Neuronal stem cell (in vitro differentiated cells): ENCODE measurements at regions not wholly inside any gene's neighbourhood (a gene's known extent, or its start where the extent isn't known, plus 50 kb on each side); places are given as distances from the start of the nearest gene placed in this dataset.
A peak's percentile ranks its signal among the peaks of the same experiment; 100 is the strongest.

Experiments used
- DNase-seq: peaks from one replicate; pipeline ENCODE4 v3.0.0-alpha.2; 2013; ENCODE audit warnings: low spot score
- H2AFZ ChIP-seq: one replicate; pipeline ENCODE4 v1.6.1; 2013; ENCODE audit warnings: mild to moderate bottlenecking, low read length, inconsistent platforms
- H2AK5ac ChIP-seq: 2 replicates; pipeline ENCODE4 v1.6.1; 2013; ENCODE audit warnings: low read depth, mild to moderate bottlenecking, inconsistent platforms, low read length, moderate library complexity, mixed read lengths
- H2BK120ac ChIP-seq: 2 replicates; pipeline ENCODE4 v1.6.1; 2013; ENCODE audit warnings: low read depth, mild to moderate bottlenecking, inconsistent platforms, low read length, moderate library complexity, mixed read lengths
- H2BK12ac ChIP-seq: one replicate; pipeline ENCODE4 v1.6.1; 2013; ENCODE audit warnings: low read length, inconsistent platforms
- H2BK15ac ChIP-seq: 2 replicates; pipeline ENCODE4 v1.6.1; 2013; ENCODE audit warnings: mild to moderate bottlenecking, low read length, inconsistent platforms, mixed read lengths
- H2BK5ac ChIP-seq: one replicate; pipeline ENCODE4 v1.6.1; 2013; ENCODE audit warnings: inconsistent platforms, mild to moderate bottlenecking, low read length, moderate library complexity
- H3K14ac ChIP-seq: one replicate; pipeline ENCODE4 v1.6.1; 2013; ENCODE audit warnings: low read length, inconsistent platforms
- H3K18ac ChIP-seq: 2 replicates; pipeline ENCODE4 v1.6.1; 2013; ENCODE audit warnings: low read length, inconsistent platforms
- H3K23ac ChIP-seq: 2 replicates; pipeline ENCODE4 v1.6.1; 2013; ENCODE audit warnings: low read depth, mild to moderate bottlenecking, mixed read lengths, low read length, inconsistent platforms; ENCODE audit not compliant: poor library complexity
- H3K27ac ChIP-seq: replicated peaks from 3 replicates; pipeline ENCODE4 v1.5.1; 2013; ENCODE audit warnings: low read length, inconsistent platforms
- H3K27me3 ChIP-seq, 3 experiments: 2 replicates each; pipeline ENCODE4 v1.6.1; 2013; ENCODE audit warnings: low read length in 3 of 3, mild to moderate bottlenecking in 2 of 3, inconsistent platforms in 1 of 3, low read depth in 1 of 3, mixed read lengths in 1 of 3, moderate library complexity in 1 of 3; ENCODE audit not compliant: control insufficient read depth in 3 of 3, insufficient read depth in 3 of 3
- H3K36me3 ChIP-seq, 2 donors: replicated peaks in 1 of 2; 2 replicates each; pipeline ENCODE4 v1.6.1; 2013; ENCODE audit warnings: low read length in 2 of 2; ENCODE audit not compliant: control insufficient read depth in 2 of 2, insufficient read depth in 2 of 2
- H3K4ac ChIP-seq: 2 replicates; pipeline ENCODE4 v1.6.1; 2013; ENCODE audit warnings: inconsistent platforms, mild to moderate bottlenecking, low read length, moderate library complexity
- H3K4me1 ChIP-seq, 2 donors: 1 replicate in 1 of 2; 2 replicates in 1 of 2; pipeline ENCODE4 v1.6.1; 2013; ENCODE audit warnings: low read length in 2 of 2, low read depth in 1 of 2; ENCODE audit not compliant: control insufficient read depth in 2 of 2, insufficient read depth in 1 of 2
- H3K4me2 ChIP-seq: one replicate; pipeline ENCODE4 v1.6.1; 2013; ENCODE audit warnings: mild to moderate bottlenecking, low read length, inconsistent platforms; ENCODE audit not compliant: insufficient read depth, poor library complexity, severe bottlenecking
- H3K4me3 ChIP-seq, 2 donors: 2 replicates each; pipeline ENCODE4 v1.5.1; 2013; ENCODE audit warnings: low read length in 2 of 2, mild to moderate bottlenecking in 2 of 2, inconsistent platforms in 1 of 2, moderate library complexity in 1 of 2
- H3K79me1 ChIP-seq: one replicate; pipeline ENCODE4 v1.6.1; 2013; ENCODE audit warnings: low read depth, mild to moderate bottlenecking, inconsistent platforms, low read length, moderate library complexity
- H3K9ac ChIP-seq: one replicate; pipeline ENCODE4 v1.6.1; 2013; ENCODE audit warnings: mild to moderate bottlenecking, low read depth, low read length, inconsistent platforms; ENCODE audit not compliant: poor library complexity
- H3K9me3 ChIP-seq, 2 donors: replicated peaks in 1 of 2; 2 replicates each; pipeline versions ENCODE3 to v1.6.1; 2013; ENCODE audit warnings: low read length in 2 of 2, mild to moderate bottlenecking in 2 of 2, inconsistent platforms in 1 of 2, low read depth in 1 of 2, mixed read lengths in 1 of 2, moderate library complexity in 1 of 2; ENCODE audit not compliant: control insufficient read depth in 2 of 2, insufficient read depth in 1 of 2
- H4K8ac ChIP-seq: one replicate; pipeline ENCODE4 v1.6.1; 2013; ENCODE audit warnings: low read depth, mild to moderate bottlenecking, inconsistent platforms, low read length, moderate library complexity
- H4K91ac ChIP-seq: one replicate; pipeline ENCODE4 v1.6.1; 2013; ENCODE audit warnings: low read length, low read depth, mild to moderate bottlenecking, inconsistent platforms; ENCODE audit not compliant: poor library complexity
- WGBS, 2 donors: extraction: QIAGEN DNeasy Blood & Tissue Kit; methylation state at CpG; one replicate each; pipeline ENCODE4 v1.1.7; 2013; ENCODE audit warnings: missing lambda C conversion rate in 2 of 2, mixed read lengths in 1 of 2; ENCODE audit not compliant: insufficient read length in 2 of 2, insufficient replicate concordance in 1 of 2; ENCODE audit errors: extremely low coverage in 2 of 2; 5-methylcytosine and 5-hydroxymethylcytosine counted together

GRCh38 chr16:72434159-72434558 lies 262.2 kb upstream of the PMFBP1 start:
- H3K27ac ChIP-seq, result no peak overlapping the region
- H2AFZ ChIP-seq, result no peak overlapping the region
- H2AK5ac ChIP-seq, result no peak overlapping the region
- H3K36me3 ChIP-seq, result no peaks in the 10 kb centered on the region
- H3K9ac ChIP-seq, result no peak overlapping the region
- H3K4ac ChIP-seq, result no peak overlapping the region
- H3K23ac ChIP-seq, result no peak overlapping the region
- H4K91ac ChIP-seq, result no peak overlapping the region
- peaks cover 4 to 25% of the 10 kb centered on the region in 2 donors for H3K9me3 ChIP-seq
- H2BK15ac ChIP-seq, result no peak overlapping the region
- H3K27me3 ChIP-seq, result no peaks in the 10 kb centered on the region
- H2BK12ac ChIP-seq, result no peak overlapping the region
- WGBS, 2 donors, result no CpG with 5 or more reads among the region's 2 CpGs
- no peak overlapping the region for H2BK5ac ChIP-seq
- no peak overlapping the region for H3K4me3 ChIP-seq
- peak; percentile 17 for DNase-seq
- no peaks in the 10 kb centered on the region for H3K4me1 ChIP-seq
- H4K8ac ChIP-seq, result no peak overlapping the region
- no peak overlapping the region for H2BK120ac ChIP-seq
- no peak overlapping the region for H3K18ac ChIP-seq
- H3K4me2 ChIP-seq, result no peak overlapping the region
- H3K14ac ChIP-seq, result no peak overlapping the region
- H3K79me1 ChIP-seq, result no peaks in the 10 kb centered on the region

DNA sequence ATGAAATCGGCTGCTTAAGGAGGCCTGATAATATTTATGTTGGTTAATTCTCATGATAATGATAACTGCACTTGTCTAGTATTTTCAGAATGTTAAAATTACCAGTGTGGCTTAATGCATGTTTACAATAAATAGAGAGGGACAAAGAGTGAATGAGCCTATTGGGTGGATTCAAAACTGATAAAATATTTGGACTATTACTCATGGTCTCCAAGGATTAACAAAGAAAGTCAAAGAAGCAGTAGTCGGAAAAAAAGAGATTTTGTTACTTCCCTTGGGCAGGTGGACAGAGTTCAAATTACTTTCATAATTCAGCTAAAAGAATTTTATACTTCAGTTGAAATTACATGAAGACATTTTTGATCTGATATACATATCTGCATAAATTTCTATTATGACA lies 258.2 kb upstream of the PMFBP1 start:
- Histone ChIP-seq H3K9me3 (peaks cover 4 to 18% of the 10 kb centered on the region in 2 donors), H3K4me3 (no peak overlapping the region), H3K4me2 (no peak overlapping the region), H3K18ac (no peak overlapping the region), H3K79me1 (peaks cover 1% of the 10 kb centered on the region), H2BK12ac (no peak overlapping the region), H2BK15ac (no peak overlapping the region), H2AFZ (no peak overlapping the region), H3K23ac (no peak overlapping the region), H2AK5ac (no peak overlapping the region), H2BK5ac (no peak overlapping the region), H4K8ac (no peak overlapping the region), H3K4me1 (peaks cover 0 to 1% of the 10 kb centered on the region in 2 donors), H3K9ac (no peak overlapping the region), H4K91ac (no peak overlapping the region), H3K36me3 (peaks cover 0 to 11% of the 10 kb centered on the region in 2 donors), H3K27ac (no peak overlapping the region), H3K14ac (no peak overlapping the region), H3K27me3 (no peaks in the 10 kb centered on the region), H2BK120ac (no peak overlapping the region), H3K4ac (no peak overlapping the region)
- DNase-seq, result no peak
- WGBS, 2 donors, result no CpG with 5 or more reads among the region's 2 CpGs

GRCh38 chr16:72429671-72430081 lies 257.7 kb upstream of the PMFBP1 start:
- DNase-seq, result no peak
- no peak overlapping the region for H2AFZ ChIP-seq
- no peak overlapping the region for H3K4ac ChIP-seq
- H4K91ac ChIP-seq, result no peak overlapping the region
- H2BK5ac ChIP-seq, result no peak overlapping the region
- peaks cover 1% of the 10 kb centered on the region for H3K79me1 ChIP-seq
- H3K9me3 ChIP-seq, result peaks cover 2 to 14% of the 10 kb centered on the region in 2 donors
- no peak overlapping the region for H4K8ac ChIP-seq
- no peak overlapping the region for H2BK12ac ChIP-seq
- no peak overlapping the region for H2BK15ac ChIP-seq
- H2AK5ac ChIP-seq, result no peak overlapping the region
- no peak overlapping the region for H3K4me2 ChIP-seq
- no peak overlapping the region for H3K18ac ChIP-seq
- no peak overlapping the region for H3K14ac ChIP-seq
- no peak overlapping the region for H3K23ac ChIP-seq
- peaks cover 0 to 1% of the 10 kb centered on the region in 2 donors for H3K4me1 ChIP-seq
- no peak overlapping the region for H2BK120ac ChIP-seq
- no CpG with 5 or more reads among the region's 5 CpGs for WGBS, 2 donors
- H3K27ac ChIP-seq, result no peak overlapping the region
- H3K36me3 ChIP-seq, result peaks cover 0 to 15% of the 10 kb centered on the region in 2 donors
- no peak overlapping the region for H3K4me3 ChIP-seq
- H3K27me3 ChIP-seq, result no peaks in the 10 kb centered on the region
- no peak overlapping the region for H3K9ac ChIP-seq

DNA sequence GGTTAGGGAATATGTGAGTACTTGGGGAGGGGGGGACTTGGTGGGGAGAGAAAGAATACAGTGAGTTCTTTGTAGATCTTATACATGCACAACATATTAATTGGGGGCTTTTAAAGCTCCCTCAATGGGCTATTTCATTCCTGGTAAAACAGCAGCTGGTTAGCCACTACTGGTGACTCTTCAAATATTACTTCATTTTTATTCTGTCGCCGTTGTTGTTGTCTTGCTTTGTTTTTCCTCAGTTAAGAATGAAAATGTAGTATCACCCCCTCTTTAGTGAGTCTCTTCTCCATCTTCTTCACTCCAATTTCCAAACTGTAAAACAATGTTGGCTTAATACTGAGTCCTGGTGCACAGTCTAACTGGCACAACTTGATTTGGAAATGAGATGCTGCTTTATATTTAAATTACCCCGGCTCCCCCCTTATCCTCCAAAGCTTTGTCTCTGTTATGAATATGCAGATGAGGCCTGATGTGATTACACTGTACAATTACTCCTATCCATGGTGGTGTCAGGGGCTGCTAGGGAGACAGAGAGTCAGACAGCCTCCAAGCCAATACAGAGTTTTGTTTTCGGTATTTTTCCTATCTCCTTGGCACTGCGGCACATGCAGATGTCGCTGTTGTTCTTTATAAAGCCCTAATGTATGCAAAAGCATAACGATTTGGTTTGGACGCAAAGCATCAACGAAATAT lies 256.9 kb upstream of the PMFBP1 start:
- no peak overlapping the region for H3K4me3 ChIP-seq
- peaks cover 0 to 20% of the 10 kb centered on the region in 2 donors for H3K36me3 ChIP-seq
- H2AFZ ChIP-seq, result no peak overlapping the region
- no peak overlapping the region for H3K23ac ChIP-seq
- no peak overlapping the region for H3K27ac ChIP-seq
- peaks cover under 1 to 8% of the 10 kb centered on the region in 2 donors for H3K9me3 ChIP-seq
- no peak overlapping the region for H2AK5ac ChIP-seq
- no peak overlapping the region for H3K4ac ChIP-seq
- H3K4me2 ChIP-seq, result no peak overlapping the region
- no peak overlapping the region for H4K8ac ChIP-seq
- H3K4me1 ChIP-seq, result peaks cover 0 to 1% of the 10 kb centered on the region in 2 donors
- no peak overlapping the region for H2BK15ac ChIP-seq
- no peak overlapping the region for H2BK12ac ChIP-seq
- no peak overlapping the region for H3K18ac ChIP-seq
- no CpG with 5 or more reads among the region's 9 CpGs for WGBS, 2 donors
- no peaks in the 10 kb centered on the region for H3K27me3 ChIP-seq
- H4K91ac ChIP-seq, result no peak overlapping the region
- no peak overlapping the region for H3K14ac ChIP-seq
- no peak overlapping the region for H3K9ac ChIP-seq
- H2BK120ac ChIP-seq, result no peak overlapping the region
- H3K79me1 ChIP-seq, result peaks cover 1% of the 10 kb centered on the region
- no peak for DNase-seq
- H2BK5ac ChIP-seq, result no peak overlapping the region
